Sciatic nerve (tissue), 2 donors: ENCODE measurements at regions not wholly inside any gene's neighbourhood (a gene's known extent, or its start where the extent isn't known, plus 50 kb on each side); places are given as distances from the start of the nearest gene placed in this dataset.

Experiments
- ATAC-seq: fragments of 200-7000 bp; cut with Tn5 transposase; one replicate; pipeline ENCODE4 v1.9.1; 2020; ENCODE audit warnings: mild to moderate bottlenecking, moderate library complexity
- DNase-seq: peaks from one replicate; pipeline ENCODE4 v3.0.0-alpha.2; 2020; ENCODE audit warnings: low spot score
- intact Hi-C: fragments of 100-400 bp; cut with DNase I; formaldehyde crosslinking; loops from one replicate; pipeline ENCODE4 v1.14.2; 2022
- donor health status: DM: no; HTN: no; CAD: no.
- donor health status: DM: no; HTN: no; CAD: no.

DNA sequence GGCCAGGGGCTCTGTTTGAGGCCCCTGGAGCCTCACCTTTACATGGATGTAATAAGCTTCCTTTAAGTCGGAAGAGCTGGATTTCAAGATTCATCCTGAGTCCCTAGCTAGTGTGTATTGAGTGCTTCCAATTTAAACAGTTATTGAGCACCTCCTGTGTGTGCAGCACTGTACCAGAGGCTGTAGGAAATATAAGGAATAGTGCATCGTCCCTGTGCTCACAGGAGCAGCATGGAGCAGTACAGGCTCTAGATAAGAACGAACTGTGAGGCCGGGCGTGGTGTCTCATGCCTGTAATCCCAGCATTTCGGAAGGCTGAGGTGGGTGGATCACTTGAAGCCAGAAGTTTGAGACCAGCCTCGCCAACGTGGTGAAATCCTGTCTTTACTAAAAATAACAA is 65.8 kb upstream of the METAP2 start:
- no peak for ATAC-seq
- DNase-seq, result no peak
- intact Hi-C loops, result no loop called here

DNA sequence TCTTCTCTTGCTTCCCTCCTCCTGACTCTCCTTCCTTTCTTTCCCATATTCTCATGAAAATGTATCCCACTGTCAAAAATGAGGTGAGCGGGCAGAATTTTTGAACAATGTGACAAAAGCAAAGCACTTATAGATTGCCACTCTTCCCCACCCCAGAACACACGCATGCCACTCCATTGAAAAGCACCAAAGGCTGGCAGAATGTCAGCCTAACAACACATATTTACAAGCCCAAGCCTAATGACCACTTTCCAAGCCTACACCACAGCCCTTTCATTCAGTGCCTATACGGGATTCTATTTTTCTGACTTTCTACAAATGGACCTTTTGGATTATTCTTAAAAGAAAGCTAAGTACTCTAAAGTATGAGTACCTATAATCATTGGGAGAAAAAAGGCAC is 62.9 kb upstream of the METAP2 start:
- DNase-seq, result no peak
- intact Hi-C loops, result no loop called here
- ATAC-seq, result no peak

DNA sequence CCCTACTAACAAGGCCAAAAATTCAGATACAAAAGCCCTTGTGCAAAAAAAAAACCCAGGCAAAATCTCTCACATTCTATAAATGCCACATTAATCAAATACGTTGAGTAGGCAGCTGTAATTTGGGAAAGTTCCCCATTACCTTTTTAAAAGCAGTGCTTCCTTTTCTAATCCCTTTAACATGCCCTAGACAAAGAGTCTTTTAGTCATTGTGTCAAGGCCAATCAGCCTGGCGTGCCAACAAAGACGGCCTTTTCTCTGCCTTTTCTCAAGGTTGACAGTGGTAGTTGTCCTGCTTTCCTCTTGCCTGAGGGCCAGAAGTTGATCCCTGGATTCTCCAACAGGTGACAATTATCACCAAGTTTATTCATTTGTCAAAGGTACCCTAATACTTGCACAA is 62.5 kb upstream of the METAP2 start:
- DNase-seq (no peak), ATAC-seq (no peak)
- intact Hi-C loops, result no loop called here

DNA sequence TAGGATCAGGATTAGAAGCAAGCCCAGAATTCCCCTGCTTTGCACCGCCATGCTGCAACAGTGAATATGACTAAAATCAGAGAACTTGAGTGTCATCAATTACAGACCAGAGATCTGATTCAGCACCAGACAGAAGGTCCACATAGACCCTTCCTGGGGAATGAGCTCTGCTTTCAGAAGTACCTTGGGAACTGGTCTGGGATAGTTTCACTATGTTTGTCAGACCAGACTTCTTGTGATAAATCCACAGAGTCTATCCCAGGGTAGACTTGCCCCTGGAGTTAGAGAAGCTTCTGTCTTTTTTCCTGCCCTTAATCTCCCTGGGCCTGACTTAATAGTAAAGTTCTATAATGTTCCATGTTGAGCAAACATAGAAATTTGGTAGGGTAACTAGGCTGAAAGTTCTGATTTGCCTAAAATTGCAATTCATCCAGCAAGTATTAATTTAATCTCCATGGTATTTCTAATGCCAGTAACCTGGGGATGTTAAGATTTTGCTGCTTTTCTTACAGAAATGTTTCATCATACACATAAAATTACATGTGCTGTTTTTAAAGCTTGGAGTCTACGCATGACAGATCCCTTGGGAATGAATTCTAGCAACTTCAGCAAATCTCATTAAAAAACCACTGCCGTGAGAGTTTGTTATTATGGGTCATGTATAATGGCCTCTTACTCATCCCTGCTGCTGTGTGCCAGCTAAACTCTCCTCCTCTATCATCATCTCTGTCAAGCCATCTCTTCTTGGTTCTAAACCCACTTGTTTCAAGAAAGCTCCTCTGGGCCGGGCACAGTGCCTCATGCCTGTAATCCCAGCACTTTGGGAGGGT is 61.3 kb upstream of the METAP2 start:
- ATAC-seq, result peak; percentile 90
- intact Hi-C loops, result no loop called here
- no peak for DNase-seq

DNA sequence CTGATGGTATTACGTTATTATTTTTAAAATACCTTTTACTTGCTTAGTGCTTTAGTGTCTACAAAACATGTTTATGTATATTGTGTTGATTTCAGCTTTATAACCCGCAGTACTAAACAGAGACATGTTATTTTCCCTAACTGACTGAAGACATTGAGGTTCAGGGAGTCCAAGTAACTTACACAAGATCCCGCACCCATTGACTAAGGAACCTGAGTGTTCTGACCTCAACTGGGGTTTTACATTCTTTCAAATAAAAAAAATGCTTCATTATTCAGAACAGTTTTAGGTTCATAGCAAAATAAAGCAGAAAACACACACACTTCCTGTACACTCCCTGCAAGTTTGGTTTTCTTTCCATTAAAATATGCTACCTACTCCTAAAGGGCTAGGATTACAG is 60.4 kb upstream of the METAP2 start:
- DNase-seq (no peak), ATAC-seq (peak; percentile 19)
- intact Hi-C loops, result no loop called here

DNA sequence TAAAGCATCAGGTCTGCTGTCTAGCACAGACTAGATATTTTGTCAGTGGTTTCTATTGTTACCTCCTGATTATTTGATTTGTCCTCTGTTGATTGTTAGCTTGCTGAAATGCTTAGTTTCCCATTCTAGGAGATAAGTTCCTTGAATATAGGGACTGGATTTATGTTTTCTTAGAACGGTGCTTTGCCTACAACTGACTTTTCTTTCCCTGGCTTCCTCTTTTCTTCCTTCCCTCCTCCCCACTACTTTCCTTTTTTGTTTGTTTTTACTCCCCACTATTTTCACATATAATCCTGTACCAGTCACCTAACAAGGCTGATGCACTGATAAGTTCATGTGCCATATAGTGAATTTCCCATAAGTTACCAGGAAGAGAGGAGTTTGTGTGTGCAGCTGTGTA is 58.5 kb upstream of the METAP2 start:
- no peak for ATAC-seq
- no peak for DNase-seq
- intact Hi-C loops, result no loop called here

DNA sequence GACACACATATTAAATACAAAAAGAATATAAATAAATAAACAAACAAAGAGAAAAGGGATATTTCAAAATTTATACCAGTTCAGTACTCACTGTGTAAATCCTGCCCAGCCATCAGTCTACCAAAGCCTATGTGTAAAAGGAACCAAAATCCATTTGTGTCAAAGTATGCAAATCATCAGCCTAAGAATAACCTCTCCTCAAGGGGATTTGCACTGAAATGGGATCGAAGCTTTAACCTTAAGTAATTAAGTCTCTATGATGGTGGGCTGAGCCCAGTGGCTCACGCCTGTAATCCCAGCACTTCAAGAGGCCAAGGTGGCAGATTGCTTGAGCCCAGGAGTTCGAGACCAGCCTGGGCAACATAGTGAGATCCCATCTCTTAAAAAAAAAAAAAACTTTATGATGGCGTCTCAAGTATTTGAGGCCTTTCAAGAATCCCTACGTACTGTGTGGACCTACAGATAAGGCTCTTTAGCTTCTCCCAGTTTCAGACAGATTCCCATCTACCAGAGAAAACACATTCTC is 57.8 kb upstream of the METAP2 start:
- DNase-seq (no peak), ATAC-seq (no peak)
- intact Hi-C loops, result no loop called here

DNA sequence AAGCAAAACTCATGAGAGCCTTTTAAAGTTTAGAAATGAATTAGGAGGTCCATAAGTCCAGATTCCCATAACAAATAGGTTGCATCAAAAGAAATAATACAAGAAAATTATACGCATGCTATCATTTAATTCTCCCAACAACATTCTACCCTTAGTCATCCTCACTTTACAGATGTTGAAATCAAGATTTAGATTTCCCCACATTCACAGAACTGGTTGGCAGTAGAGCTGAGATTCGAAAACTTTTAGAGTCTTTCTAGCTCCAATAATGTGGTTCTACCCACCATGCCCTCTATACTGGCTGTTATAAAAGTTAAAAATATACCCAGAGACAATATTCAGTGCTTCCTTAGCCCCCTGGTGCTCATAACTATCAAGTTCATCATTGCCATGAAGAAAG is 56.6 kb upstream of the METAP2 start:
- ATAC-seq (no peak), DNase-seq (no peak)
- intact Hi-C loops, result no loop called here

DNA sequence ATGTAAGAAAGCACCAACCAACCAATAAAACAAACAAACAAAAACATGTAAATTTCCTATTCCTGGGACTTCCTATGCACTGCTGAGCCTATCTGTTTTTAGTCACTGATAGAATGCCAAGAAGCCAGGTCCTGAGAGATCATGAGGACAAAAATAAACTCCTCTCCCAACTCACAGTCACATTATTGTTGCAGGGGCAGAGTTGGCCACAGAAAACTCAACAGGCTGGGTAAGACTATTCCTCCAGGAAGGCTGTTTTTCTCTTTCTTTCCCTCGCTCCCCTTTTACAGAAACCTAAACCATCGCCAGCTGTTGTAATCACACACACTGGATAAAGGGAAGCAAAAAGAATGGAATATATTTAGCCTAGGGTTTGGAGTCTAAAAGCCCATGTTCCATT is 55.8 kb upstream of the METAP2 start:
- ATAC-seq (peak; percentile 68), DNase-seq (no peak)
- intact Hi-C loops, result no loop called here
